Anterior cingulate cortex (tissue), 58 donors: ENCODE measurements at regions not wholly inside any gene's neighbourhood (a gene's known extent, or its start where the extent isn't known, plus 50 kb on each side); places are given as distances from the start of the nearest gene placed in this dataset.

Experiments used
- DNase-seq, 58 donors: peaks; one replicate each; lab custom pipeline; 2025; lab: John Stamatoyannopoulos, UW

DNA sequence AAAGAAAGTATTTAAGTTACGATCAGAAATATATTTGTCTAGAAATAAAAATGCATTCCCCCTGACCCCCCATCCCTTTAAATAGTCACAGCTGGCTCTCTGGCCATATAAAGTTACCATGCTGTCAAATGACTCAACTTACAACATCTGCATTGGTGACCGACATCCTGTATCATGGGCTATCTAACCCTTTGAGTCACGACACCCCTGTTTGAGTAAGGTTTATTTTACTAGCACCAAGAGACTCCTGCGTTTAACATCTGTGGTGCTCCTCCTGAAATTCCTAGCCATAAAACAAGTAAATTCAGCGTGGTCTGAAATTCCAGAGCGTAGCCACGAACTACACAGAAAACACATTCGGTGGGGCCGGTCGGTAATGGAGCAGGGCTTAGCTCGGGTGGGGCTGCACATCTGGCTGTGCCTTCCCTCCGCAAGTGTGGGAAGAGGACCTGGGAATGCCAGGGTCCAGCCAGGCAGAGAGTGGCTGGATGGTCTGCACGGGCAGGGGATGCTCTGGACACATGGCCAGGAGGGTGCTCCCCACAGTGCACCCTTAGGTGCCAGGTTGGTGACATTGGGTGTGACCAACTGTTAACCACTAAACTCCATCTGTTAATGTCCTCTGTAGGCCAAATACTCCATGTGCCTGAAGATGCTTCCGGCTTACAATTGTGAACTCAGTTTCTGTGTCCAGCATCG, 53.0 kb upstream of the CLDN14 start:
- no peak for DNase-seq

DNA sequence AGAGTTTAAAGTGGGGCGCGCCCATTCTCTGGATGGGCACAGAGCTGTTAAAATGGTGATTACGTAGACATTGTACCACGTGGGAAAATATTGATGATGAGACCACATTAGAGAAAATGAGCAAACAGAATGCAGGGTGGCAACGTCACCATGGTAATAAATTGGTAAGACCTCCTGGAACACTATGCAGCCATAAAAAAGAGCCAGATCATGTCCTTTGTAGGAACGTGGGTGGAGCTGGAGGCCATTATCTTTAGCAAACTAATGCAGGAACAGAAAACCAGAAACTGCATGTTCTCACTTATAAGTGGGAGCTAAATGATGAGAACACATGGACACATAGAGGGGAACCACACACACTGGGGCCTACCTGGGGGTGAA, 53.5 kb upstream of the CLDN14 start:
- no peak for DNase-seq

DNA sequence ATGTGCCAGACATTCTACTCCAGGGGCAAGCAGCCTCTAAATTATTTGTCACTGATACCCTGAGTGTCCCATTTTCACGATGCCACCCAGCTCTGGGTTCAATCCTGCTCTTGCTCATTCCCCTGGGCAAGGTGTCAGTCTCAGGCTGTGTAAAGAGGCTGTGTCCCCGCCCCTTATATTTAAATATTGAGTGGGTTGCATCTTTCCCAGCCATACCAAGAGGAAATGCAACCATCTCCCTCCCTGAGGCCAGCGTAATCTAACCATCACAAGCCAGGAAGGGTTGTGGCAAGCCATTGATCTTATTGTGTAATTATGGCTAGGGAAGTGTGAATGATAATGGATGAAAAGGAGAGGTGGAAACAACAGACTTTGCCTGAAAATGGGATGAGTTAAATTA, 54.7 kb upstream of the CLDN14 start:
- no peak for DNase-seq

DNA sequence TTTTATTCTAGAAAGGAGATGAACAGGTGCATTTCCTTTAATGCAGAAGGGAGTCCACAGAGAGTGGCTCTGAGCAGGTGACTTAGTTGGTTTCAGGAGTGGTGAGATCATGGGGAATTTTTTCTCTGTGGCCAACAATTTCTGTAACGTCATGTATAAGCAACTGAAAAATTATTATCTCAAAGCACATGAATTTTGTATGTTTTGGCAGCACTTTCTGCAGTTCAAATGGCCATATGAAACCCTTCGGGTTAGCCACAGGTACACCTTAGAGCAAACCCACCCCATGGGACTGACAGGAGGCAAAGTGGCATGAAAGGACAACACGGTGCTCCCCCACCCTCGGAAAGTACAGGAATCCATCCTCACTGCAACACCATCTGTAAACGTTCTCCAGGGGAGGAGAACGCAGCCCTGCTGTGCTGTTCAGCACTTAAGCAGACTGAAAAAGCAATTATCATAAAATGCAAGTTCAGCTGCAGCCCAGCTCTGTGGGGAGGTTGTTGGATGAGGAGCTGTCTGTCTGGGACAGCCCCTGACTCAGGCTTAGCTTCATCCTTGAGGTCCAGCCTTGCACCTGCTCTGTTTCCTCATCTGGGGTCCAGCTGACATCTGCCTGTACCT, 55.8 kb upstream of the CLDN14 start:
- DNase-seq: no peak

DNA sequence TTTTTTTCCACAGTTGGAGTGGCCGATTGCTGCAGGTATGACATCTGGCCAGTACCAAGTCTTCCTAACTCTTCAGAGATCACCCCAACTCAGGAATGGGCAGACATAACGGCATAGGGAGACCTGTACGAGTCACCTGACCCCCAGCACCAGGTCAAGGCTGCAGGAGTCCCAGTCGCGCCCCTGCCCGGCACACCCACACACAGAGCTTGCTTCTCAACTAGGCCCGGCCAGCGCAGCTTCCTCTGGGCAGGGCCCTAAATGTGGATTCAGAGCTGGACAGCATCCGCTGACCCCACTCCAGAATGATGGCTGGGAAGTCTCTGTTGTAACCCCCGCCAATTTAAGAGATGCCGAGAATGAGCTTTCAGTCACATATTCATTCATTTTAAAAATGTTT, 58.8 kb upstream of the CLDN14 start:
- no peak for DNase-seq

DNA sequence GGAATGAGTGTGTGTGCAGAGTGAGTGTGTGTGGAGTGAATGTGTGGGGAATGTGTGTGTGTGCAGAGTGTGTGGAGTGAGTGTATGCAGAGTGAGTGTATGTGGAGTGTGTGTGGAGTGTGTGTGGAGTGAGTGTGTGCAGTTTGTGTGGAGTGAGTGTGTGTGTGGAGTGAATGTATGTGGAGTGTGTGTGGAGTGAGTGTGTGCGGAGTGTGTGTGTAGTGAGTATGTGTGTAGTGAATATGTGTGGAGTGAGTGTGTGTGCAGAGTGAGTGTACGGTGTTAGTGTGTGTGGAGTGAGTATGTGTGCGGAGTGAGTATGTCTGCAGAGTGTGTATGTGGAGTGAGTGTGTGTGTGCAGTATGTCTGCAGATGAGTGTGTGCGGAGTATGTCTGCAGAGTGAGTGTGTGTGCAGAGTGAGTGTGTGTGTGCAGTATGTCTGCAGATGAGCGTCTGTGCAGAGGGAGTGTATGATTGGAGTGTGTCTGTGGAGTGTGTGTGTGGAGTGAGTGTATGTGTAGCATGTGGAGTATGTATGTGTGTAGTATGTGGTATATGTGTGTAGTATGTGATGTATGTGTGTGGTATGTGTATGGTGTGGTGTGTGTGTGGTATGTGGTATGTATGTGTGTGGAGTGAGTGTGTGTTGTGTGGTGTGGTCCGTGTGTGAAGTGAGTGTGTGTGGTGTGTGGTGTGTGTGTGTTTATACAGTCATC, 59.7 kb upstream of the CLDN14 start:
- no peak for DNase-seq

DNA sequence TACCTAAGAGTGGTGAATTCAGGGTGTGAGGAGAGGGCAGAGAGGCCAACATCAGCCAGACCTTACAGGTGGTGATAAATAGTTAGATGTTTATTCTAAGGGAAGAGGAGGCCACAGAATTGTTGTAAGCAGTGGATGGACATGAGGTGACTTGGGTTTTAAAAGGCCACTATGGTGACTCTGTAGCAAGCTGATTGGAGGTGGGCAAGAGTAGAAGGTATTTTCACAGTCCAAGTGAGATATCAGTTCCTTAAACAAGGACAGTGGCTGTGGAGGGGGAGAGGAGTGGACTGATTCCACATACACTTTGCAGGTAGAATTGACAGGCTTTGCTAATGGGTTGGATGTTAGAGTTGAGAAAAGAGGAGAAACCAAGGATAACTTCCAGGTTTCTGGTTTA, 60.8 kb upstream of the CLDN14 start:
- DNase-seq: no peak

DNA sequence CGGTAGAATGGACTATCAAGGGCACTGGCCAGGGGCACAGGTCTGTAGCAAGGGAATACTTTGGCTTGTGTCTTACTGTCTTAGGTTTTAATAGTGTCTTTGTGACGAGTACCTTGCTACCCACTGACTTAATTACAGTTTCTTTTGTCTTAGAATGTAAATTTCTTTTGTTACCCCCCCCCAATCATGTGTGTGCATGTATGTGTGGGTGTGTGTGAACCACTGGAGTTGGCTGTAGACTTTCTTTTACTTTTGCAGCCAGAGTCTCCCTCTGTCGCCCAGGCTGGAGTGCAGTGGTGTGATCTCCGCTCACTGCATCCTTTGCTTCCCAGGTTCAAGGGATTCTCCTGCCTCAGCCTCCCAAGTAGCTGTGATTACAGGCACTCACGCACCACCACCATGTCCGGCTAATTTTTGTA, 61.8 kb upstream of the CLDN14 start:
- no peak for DNase-seq

DNA sequence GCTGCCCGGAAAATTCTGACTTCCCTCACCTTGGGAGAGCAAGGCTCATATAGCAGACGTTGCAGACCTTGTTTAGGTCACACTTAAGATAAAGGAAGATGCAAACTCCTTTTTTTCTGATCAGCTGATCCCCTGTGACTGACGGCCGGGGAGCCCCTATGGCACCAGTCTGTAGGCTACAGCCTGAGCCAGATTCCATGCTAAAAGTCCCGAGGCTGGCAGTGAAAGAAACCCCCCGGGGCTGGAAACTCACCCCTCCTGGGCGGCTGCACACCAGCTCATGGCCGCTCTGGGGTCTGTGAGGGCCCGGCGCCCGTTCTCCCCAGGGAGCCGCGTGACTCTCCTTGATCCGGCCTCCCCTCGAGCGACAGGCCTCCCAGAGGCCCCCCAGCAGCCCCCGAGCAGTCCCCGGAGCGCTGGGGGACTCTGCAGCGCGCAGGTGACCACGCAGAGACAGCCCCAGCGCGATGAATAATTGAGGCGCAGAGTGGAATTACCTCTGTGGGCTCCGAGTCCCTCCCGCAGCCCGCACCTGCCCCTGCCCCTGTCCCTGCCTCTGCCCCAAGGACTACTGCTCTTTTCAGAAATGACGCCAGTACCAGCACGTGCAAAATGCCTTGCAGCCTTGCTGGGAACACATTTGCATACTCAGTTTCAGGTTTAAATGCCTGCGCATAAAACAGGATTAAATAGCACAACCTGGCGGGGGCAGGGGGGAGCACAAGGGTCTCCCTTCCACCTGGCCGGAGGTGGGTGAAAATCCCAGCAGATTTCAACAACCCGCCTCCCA, 62.6 kb upstream of the CLDN14 start:
- no peak for DNase-seq

DNA sequence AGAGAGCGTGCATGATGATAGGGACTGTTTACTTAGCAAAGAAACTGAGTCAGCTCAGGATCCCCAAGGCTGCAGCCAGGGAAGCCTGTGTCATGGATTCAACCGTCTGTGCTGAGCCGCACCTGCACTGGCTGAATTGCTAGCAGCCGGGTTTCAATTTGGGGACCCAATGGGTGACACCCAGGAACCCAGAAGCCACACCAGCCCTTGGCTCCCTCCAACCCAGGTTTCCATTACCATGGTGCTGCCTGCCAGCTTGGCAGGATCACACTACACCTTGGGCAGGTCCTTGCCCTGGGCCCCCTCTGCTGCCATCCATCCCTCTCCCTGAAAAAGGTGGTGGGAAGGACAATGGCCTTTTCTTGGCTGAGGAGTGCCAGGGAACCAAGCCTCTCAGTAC, 64.0 kb upstream of the CLDN14 start:
- no peak for DNase-seq

DNA sequence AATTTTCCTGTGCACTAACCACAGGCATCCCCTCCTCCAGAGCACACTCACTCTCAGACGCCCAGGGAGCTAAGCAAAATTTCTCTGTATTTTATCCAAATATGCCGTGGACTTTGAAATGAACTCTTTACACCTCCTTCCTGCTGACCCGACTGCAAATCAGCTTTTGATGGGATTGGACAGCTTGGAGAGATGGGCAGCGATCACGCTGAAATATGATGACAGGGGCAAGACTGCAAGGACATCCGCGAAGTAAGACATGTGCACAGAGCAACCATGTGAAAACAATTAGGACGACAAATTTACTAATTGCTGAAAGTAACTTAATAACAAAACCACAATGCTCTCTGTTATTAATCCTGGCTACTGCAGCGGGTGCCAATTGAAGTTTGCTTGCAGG, 64.6 kb upstream of the CLDN14 start:
- DNase-seq: no peak

DNA sequence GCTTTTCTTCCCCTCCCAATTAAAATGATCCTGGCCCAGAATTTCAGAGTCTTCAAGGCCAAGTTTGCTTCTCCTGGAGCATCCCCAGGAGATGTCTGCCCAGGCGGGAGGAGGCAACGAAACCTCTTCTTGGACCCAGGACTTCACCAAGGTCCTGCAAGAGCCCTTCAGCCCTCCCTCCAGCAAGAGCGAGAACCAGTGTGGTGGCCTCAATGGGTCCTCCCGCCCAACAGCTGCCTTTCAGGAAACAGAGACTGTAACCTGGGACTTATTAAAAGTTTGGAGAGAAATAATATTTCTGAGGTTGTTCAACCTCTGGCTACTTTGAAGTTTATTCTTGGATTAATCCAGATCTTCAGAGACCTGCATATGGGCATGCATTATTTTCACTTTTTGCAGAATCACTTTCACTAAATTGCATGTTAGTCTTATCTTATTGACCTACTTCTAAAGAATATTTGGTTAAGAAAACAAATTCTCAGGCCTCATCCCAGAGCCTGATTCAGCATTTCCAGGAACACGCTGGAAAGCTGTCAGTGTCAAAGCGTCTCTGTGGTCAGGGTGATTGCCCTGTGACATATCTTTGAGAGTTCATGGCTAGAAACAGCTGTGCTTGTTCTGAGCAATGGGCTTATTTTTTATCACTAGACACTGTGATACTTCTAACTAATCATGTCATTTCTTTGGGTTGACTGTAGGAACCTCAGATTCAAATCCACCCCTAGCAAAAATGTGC, 66.0 kb upstream of the CLDN14 start:
- DNase-seq: no peak

DNA sequence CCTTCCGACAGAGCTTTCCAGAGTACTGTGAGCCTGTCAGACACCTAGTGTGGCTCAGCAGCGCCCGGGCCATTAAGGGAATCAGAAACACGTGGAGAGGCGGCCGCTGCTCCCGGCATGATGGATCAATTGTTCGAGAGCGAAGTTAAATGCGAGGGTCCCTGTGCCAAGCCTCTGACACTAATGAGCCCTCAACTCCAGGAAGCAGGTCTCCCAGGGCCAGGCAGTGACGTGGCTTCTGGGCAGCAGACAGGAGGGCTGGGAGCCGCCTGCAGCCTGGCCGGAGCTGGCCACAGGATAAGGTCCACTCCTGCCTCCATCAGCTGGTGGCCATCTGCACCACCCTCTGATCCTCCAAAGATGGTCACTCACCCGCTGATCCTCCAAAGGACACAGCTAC, 67.5 kb upstream of the CLDN14 start:
- DNase-seq: peak in 22 of 58 donors; percentile 2 to 54 (median 10)

DNA sequence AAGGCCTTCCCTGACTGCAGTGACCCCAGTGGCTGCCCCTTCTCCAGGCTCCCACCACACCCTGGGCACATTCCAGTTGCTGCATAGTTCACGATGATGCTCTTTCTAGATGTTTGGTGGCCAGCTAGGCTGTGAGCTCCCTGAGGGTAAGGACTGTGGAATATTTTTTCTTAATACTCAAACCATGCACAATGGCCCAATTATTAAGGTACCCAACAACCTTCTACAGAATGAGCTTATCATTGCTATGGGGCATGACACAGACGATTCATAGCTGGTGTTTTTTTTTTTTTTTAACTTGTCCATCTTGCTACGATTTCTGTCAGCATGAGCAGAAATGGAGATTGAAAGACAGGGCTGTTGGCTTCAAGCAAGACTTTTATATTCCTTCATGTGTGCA, 68.9 kb upstream of the CLDN14 start:
- DNase-seq: no peak

DNA sequence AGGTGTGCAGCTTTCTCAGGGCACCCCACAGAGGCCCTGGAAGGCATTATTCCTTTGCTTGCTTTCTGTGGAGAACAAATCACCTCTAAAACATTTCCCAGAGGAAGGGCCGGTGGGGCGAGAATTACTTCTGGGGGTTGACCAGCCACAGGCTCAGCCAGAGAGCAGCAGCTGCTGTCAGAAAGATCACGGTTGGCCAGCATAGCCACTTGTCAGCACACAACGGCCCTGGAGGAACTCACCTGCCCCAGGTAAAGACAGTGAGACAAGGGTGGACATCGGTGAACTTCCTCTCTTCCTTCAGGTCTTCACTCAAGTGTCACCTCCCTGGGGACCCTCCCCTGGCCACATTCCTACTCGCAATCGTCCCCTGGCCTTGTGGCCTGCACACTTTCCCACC, 69.5 kb upstream of the CLDN14 start:
- DNase-seq: no peak

DNA sequence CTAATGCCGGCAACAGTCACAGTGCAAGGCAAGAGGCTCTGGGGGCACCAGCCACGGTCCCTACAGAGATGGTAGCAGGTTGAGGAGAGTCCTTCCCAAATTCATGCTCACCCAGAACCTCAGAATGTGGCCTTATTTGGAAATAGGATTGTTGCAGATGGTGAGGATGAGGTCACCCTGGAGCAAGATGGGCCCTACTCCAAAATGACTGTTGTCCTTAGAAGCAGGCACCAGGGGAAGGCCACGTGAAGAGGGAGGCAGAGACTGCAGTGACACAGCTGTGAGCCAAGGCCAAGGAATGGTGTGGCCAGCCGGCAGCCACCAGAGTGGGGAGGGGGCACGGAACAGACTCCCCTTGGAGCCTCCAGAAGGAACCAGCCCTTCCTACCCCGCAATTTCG, 70.8 kb upstream of the CLDN14 start:
- DNase-seq: no peak

DNA sequence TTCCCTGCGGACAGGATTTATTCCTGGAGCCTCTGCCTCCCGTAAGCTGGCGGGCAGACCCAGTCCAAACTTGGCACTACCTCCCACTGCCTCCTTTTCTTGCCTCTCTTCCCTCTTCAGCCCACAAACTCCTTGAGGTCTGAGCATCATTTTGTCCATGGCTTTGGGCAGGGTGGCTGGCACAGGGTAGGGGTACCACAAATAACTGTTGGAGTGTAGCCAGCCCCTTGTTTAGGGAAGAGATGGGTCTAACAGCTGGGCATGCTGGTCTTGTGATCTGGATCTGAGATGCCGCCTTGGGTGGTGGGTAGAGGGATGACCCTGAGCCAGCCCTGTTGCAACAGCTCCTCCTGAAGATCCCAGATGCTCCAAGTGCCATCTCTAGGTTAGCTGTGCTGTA, 71.4 kb upstream of the CLDN14 start:
- no peak for DNase-seq

DNA sequence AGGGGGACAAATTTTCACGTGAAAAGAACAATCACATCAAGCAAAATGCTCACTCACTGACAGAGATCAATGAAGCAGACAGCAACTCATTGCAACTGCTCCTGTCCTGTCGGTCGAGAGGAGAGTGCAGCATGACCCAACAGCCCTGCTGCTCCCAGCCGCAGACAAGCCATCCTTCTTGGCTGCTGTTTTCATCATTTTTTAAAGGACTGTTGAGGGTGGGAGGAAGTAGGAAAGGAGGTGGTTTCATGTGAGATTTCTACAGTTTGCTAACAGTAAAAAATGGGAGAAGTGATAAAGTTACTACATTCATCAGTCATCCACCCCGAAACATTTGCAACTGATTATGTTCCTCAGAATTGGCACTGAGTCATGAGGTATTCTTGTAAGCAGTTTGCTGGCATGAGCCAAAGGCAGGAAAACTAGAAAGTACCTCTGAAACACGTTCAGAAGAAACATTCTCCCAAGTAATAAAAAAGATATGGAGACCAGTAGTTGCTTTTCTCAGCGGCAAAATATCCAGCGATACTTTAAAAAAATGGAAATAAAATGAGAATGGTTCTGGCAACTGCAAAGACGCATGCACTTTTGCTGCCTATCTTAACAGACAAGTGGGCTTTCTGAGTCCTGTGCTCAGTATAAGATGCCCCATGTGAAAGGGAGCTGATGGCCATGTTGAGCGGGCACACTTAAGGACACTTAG, 72.0 kb upstream of the CLDN14 start:
- DNase-seq: no peak

DNA sequence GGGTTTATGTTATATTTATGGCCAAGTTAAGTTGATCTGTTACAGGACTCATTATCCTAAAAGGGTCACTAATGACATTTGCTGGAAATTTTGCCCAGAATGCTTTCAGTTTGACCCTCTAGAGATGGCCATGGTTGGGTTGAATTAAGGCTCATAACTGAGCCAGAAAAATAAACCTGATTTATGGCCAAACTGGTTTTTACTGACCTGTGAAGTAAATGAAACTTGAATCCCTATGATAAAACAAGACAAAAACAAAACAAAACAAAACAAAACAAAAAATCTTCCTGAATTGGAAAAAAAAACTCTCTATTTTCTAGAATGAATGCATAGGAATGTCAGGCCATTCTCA, 72.5 kb upstream of the CLDN14 start:
- no peak for DNase-seq

DNA sequence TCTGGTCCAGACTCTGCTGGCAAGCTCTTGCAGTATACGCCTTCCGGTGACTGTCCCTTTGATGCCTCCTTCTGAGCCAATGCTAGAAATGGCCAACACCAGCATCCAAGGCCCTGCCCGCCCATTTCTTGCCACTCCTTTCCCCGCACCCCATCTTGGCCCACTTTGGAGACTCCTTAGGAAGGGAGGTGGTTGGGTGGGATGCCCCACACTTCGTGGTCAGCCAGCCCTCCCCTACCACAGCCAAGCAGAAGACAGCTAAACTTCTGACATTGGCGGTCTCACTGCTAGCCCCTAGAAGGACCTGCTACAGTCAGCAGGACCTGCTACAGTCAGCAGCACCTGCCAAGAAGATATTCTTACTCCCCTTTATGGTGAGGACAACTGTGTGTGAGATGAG, 73.5 kb upstream of the CLDN14 start:
- DNase-seq: no peak
